ENCODE measurements at regions not wholly inside any gene's neighbourhood (a gene's known extent, or its start where the extent isn't known, plus 50 kb on each side); places are given as distances from the start of the nearest gene placed in this dataset.
A peak's percentile ranks its signal among the peaks of the same experiment; 100 is the strongest.

DNA sequence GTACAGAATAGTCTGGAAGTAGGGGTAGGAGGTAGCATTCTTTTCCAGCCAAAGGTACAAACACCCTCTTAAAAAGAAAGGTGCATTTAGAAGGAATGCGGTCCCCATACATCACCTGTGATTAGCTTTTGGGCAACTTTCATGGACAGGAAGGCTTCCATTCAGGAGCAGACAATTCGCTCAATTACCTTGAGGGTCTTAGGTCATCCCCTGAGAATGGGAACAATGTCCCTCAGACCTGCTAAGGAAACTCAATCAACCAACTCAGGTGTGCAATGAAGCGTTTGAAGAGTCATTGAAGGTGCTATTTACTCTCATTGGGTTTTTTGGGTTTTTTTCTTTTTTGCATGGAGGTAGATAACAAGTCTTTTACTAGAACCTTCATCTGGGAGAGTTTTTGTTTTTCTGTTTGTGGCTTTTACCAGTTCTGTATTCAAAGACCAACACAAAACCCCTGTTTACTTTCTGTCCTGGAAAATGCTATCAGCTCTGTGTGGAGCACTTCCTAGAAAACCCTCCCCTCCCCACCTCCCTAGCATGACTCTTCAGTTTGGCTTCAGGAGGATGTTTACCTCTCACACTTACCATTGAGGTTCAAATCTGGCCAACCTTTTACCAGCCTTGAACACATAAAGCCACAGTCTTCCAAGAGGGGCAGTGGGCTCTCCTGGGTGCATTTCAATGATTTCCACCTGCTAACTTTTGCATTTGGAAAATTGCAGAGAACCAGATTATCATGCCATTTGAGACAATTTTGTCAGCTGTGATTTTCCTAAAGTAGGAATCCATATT lies 271.2 kb upstream of the PRDM1 start:
- no peak for DNase-seq

DNA sequence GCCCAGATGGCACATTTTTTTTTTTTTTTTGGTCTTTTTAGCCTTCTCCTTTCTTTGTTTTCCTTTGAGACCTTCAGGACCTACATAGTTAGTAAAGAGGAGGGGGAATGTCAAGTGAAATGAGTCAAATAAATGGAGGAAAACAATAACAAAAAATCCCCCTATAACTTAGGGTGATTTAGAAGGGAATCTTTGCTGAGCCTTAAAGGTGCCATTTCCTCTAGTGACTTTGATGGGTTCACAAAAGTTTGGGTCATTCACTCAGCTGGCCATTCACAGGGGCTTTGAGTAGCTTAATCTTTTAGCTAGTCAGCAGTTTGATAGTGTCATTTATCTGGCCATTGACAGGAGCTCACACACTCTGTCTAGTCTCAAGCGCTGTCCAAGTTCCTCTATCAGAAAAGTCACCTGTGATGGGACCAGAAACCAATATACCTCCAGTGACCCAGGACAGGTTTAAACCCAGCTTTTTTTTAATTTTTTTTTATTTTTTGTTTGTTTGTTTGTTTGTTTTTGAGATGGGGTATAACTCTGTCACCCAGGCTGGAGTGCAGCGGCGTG lies 275.1 kb upstream of the PRDM1 start:
- no peak for DNase-seq

DNA sequence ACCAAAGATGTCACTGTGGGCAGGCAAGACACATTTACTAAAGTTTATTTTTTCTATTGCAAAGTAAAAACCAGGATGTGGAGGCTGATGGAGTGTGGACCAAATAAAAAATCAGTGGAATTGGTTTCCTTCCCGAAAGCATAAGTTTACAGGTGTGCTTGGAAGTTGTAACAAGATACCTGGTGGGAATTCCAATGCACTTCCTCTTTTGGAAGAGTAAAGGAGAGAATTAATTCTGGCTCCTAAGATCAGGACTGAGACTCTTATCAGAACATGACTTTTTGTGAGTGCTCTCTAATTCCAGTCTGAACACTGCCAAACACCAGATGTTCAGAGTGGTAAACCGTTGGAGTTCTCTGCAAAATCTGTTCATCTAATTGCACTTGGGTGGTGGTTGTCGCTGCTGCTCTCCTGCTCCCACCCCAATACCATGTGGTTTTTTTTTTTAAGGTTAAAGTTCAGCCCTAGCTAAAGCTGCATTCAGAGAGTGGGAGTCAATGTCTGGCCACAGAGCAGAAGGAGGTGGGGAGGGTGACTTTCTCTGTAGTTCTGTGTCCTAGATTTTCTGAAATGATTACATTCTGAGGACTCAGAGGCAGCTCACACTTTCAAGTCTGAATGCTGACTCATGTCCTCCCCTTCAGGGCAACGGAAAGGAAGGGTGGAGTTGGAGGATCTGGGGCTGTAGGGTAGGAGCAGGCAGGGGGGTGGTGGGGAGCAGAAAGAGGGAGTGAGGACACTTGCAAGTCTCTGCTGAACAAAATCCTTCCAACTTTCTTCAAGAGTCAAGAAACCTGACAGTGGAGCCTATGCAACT lies 275.8 kb upstream of the PRDM1 start:
- DNase-seq: no peak

DNA sequence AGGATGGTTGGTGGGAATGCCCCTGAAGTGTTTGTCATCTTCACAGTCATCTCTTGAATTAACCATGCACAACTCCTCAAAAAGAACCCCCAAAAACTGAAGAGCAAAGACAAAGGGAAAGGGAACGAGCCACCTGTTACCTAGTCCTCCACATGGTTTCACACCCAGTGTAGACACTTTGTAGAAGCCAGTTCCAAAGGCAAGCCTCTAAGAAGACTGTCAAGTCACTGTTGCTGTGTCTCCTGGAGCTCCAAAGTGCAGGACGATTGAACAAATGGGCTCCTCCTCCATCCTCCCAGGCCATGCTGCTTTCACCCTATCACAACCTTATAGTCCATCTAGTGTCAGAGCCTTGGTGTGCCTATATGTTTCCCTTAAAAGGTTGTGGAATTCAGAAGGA lies 277.6 kb upstream of the PRDM1 start:
- no peak for DNase-seq

DNA sequence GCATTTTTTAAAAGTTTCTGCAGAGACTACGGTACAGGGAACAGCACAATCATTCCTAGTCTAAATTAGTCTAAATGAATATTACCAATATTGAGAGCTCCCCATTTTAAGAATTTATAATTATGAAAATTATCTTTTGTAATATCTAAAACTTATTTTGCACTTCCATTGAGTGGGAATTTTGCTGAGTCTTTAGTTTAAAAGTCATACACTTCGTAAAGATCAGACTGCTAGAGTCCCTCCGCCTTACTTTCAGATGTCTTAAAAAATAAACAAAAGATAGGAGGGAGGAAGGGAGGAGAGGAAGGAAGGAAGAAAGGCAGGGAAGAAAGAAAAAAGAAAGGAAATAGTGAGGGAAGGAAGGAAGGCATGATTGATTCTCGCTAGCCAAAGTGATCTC lies 278.2 kb upstream of the PRDM1 start:
- DNase-seq: no peak

DNA sequence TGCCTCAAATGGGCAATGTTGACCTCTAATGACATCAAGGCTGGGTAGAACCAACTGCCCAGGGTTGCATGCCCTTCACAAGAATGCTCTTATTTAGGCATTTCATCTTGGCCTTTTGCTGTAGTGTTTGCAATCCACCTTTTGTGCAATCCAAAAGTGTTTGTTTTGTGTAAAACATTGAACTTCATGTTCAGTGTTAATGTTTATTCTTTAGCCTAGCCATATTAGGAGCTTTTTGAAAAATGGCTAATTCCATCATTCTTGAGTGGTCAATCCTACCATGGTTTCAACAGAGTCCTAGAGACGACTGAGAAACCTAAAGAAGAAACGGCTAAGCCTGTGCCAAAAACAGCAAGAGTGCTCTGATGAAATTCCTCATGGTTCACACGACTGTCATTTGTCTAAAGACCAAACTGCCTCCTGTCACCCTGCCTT lies 279.6 kb upstream of the PRDM1 start:
- no peak for DNase-seq

DNA sequence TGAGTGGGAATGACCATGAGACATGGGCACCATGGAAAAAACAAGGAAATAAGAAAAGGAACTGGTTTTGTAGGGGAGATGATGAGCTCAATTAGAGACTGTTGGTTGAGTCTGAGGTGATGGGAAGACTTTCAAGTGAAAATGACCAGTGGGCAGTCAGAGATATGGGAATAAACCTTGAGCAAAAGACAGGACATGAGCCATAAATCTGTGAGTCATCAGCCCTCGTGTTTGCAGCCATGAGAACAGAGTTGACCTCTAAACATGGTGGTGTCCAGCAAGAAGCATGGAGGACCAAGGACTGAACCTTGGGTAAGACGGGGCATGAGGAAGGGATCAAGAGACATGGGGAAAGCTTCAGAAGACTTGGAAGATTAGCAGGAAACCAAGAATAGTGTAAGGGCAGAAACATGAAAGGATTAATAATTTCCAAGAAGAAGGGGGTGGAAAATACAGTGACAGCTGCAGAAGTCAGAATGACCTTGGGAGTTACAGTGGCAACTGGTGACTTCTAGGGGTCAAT lies 280.6 kb upstream of the PRDM1 start:
- DNase-seq: no peak

DNA sequence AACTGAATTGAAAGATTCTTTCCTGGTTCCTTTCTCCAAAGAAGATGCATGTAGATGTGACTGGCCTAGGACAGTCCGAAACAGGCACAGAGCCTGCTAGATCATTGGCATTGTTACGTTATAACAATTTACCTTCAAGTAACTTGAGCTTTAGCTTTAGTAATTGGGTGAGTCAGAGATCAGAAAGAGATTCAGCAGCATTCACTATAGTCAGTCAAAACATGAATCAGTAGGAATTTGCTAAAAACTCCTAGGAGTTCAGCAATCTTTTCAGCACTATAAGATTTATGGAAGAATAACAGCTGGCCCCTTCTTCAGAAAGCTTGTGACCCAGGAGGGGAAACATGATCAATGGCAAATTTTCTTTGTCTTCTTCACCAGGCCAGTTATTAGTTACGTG lies 281.7 kb upstream of the PRDM1 start:
- no peak for DNase-seq

DNA sequence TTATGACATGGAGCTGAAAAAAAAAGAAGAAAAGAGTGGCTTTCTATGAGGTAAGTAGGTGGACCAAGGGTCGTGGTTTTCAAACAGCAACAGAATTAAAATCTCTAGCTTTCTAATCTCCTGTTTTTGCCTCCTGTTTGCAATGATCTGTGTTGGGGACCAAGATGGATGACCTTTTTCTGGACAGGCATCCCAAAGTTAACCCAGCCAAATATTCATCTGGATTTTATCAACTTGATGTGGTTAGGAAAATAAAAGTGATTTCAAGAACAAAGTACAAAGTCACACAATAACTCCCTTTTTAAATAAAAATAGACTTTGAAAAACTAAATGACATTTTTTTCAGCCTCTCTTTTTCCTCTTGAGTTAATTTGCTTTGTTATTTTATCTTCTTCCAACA lies 282.1 kb upstream of the PRDM1 start:
- peak; percentile 25 for DNase-seq

DNA sequence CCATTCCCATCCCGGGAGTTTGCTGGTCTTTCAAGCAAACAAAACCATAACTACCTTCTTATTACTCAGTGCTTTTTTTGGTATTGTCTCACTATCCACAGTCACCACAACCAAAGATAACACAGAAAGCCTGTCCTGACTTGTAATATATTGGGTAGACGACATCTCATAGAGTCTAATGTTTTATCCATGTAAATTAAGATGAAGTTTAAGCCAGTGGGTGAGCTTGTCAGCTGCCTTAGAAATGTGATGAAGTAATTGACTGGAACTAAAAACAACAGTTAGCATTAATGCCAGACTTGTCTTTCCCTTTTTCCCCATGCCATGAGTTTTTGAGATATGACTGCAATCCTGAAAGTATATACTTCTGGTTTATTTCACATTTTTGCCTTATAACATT lies 282.7 kb upstream of the PRDM1 start:
- no peak for DNase-seq

DNA sequence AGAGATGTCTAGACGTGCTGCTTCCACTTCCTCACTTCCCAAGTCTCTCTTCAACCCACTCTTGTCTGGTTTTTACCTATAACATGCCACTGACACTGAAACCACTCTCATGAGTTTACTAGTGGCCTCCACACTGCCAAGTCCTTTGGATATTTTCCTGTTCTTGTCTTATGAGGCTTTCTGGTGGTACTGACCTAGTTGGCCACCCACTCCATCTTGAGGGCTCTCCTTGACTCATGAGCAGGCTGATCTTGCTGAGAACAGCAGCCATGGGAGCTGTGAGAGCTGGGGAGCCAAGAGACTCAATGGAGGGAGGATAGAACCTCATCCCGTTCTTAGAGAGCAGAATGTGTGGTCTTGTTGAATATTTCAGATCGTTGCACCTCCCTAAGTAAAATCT lies 283.4 kb upstream of the PRDM1 start:
- DNase-seq: no peak

DNA sequence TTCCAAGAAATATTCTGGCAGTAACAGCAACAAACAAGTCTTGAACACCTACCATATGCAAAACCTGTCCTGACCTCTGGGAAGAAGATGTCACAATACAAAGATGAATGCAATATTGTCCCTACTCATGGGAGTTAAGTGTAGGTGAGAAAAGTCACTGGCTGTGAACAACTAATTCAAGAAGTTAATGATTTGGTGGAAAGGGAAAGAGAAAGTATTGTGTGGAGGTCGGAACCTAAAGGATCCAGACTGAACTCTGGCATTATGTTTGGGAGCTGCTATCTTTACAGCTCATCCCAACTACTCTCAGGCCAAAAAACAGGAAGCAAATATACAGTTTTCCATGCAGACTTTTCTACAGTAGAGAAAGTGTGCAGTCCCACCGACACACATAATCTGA lies 285.3 kb upstream of the PRDM1 start:
- DNase-seq: no peak

DNA sequence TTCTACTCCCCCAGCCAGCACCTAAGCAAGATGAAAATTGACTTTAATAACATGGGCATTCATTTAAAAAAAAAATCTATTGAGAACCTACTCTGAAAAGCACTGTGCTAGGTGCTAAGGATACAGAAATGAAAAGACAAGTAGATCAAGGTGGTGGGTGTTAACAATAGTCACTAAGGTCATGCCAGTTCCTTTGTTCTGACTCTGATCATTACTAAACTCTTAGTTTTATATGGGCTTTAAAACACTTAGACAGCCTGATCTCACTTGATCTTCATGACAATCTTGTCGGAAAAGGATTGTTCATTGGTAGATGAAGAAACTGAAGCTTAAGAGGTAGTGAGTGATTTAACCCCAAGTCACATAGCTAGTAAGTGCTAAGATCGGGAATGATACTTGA lies 285.7 kb upstream of the PRDM1 start:
- no peak for DNase-seq

DNA sequence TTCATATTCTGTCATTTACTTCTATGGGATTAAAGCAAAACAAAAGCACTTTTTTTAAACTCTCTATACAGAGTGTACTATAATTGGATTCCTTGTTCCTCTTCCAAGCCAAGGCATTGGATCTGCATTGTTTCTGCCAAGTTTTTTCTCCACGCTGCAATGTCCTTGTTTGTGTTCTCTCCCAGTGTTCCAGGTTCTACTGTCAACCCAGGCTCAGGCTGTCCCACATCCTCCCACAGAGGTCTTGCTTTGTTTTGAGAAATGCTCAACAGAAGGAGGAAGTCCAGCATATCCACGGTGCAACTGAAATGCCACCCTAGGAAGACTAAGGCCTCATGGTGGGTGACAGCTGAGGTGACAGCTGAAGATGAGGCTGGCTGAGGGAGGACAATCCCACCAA lies 287.1 kb upstream of the PRDM1 start:
- peak; percentile 71 for DNase-seq

DNA sequence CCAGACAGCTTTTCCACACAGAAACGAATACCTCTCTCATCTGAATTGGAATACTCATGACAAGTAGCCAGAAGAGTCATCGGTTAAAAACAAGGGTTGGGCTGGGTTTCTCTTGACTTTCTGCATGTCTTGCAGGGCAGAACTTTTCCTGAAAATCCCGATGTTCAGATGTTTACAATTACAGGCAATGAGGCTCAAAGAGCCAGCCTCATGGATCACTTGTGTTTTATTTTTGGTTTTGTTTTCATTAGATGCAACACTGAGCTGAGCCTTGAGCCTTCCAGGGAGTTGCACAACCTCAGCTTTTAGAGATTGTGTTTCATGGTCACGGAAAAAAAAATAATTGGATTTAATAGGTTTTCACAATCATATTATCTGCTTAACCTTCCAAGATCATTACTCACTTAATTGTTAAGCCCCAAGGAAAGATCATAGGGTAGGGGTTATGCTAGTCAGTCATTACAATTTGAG lies 288.1 kb upstream of the PRDM1 start:
- peak; percentile 59 for DNase-seq

DNA sequence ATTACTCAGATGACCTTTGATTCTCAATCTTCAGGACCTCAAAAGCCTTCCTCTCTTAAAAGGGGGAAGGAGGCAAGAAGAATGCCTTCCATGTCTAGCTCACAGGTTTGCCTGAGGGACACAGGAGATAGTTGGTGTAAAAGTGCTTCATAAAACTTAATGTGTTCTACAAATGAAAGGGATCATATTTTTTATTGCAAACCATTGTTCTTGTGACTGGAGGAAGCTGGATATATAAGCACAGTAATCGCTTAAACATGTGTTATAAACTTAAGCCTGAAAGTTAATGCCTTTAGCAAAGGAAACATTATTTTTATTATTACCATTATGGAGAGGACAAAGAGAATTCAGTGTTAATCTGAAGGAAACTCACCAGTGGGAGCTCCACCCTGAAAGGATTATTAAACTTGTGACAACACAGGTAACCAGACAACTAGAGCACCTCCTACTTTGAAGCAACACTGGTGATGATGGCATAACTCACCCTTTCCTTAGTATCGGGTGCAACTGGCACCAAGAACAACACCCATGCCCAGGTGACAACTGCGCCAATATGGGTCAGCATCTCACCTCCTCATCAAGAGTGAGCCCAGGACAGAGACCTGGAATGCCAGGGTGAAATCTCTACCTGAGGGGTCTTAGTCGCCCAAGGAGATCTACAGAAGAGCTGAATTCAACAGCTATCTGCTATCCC lies 288.7 kb upstream of the PRDM1 start:
- no peak for DNase-seq

DNA sequence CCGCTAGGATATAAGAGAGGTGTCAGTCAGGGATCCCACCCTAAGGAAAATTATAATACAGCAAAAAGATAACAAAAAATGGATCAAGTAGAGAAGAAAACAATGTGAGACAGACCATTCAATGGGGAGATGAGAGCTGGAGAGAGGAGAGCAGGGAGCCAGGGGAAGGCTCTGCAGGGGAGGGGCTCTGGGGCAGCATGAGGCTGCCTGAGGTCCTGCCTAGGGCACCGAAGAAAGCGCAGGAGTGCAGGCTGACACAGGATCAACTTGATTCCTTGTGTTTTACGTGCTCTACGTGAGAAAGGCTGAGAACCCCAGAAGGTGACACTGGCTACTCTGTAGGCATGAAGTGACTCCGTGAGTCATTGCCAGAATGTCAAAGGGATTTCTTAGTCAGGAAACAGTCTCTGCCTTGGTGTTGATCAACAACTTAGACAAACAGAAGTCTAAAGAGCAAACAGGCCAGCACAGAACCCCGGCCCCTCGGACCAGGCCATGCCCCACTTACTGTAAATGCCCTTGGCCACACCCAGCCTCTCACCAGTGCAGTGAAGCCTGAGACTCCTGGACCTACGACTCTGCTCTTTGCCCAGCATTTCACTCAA lies 290.1 kb upstream of the PRDM1 start:
- DNase-seq: no peak

DNA sequence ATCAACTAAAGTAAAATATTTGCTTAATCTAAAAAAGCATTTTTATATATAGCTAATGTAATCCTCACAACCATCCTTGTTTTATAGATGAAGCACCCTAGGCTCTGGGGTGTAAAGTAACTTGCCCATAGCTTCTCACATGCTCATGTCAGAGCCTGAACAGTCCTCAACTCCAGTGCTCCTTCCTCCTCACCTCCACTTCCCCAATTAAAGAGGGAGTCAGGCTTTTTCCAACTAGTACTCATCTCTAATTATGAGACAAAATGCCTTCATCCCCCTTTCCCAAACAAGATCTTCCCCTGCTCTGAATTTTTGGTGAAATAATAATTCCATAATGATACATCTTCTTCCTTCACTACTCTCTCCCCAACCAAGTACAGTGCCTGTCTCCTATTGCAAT lies 290.8 kb upstream of the PRDM1 start:
- no peak for DNase-seq

DNA sequence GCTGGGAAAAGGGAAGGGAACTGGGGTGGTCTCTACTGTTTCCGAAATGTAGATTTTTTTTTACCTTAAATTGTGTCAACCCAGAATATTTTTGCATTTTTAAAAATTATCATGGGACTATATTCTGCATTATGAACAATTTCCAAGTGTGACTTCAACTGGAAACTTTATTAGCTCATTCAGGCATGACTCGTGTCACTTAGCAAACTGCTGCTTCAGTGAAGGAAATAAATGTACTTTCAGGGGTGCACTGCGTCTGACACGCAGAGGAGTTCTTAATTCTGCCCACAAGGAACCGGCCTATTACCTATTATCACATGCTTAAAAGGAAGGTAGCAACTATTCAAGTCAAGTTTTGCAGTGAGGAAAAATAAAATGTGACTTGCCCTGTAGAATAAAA lies 291.3 kb upstream of the PRDM1 start:
- no peak for DNase-seq

DNA sequence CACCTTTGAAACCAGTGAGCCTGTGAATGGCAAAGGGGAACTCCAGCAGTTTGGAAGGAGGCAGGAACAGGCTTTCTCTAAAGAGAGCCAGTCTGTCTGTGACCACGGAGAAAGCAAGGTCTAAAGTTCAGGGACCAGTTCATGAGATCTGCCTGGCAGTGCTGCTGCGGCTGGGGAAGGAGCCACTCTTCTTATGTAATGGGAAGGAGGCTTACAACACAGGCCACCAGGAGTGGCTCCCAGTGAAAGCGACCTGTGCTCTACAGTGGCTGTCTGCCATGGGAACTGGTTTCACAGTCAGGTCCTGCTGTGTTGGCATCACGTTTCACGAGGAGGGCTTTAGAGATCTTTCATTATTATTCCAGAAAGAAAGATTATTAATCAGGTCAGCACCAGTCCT lies 291.9 kb upstream of the PRDM1 start:
- DNase-seq: no peak

DNA sequence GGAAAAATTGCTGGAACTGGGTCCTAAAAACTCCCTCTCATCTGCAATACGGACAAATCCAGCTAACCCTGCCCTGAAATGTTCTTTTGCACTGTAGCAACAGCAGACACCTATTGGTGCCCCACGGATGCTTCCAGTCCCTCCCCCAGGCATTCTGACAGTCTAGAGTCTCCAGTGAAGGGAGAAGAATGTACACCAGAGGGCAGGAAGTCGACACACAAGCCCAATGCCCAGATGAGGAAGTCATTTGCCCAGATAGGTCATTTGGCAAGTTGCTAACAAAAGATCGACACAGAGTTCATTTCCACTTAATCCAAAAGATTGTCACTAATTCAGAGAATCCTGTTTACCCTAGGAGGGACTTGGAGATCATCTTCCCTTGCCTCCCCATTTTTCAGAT lies 293.0 kb upstream of the PRDM1 start:
- DNase-seq: no peak

Measured in tongue (tissue), 1 donor.